DMS53 (cell line): ENCODE measurements at regions not wholly inside any gene's neighbourhood (a gene's known extent, or its start where the extent isn't known, plus 50 kb on each side); places are given as distances from the start of the nearest gene placed in this dataset.

Source experiments
- DNase-seq: peaks from one replicate; lab custom pipeline; 2025; lab: John Stamatoyannopoulos, UW

DNA sequence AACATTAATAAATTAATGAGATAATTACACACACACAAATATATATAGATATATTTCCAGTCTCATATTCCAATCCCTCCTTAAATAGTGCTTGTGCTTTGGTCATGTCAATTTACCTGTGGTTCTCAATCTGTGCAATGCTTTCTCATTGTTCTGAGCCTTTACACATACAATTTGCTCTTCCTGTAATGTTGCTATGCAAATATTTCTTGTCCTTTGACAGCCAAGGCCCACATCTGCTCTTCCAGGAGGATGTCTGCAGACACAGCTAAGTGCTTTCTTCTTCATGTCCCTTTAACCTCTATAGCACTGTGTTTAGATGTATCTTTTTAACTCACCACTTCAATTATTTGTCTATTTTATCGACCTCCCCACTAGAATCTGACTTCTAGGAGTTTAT, 67.3 kb upstream of the RAPGEF2 start:
- DNase-seq, result peak; percentile 35

DNA sequence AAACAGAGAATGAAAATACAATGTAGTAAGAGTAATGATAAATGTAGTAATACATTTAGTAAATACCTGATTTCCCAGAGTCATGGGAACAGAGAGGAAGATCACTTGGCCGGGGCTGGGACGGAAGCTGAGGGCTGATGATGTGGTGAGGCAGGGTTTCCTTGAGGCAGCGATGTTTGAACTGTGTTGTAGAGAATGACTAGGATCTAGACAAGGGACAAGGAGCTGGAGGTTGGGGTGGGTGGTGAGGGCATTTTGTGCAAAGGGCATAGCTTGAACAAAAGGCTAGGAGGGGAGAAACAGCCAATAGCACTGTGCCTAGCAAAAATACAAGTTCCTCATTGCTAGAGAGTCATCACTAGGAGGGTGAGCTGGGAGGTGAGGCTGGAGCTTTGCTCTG, 64.3 kb upstream of the RAPGEF2 start:
- DNase-seq, result no peak

DNA sequence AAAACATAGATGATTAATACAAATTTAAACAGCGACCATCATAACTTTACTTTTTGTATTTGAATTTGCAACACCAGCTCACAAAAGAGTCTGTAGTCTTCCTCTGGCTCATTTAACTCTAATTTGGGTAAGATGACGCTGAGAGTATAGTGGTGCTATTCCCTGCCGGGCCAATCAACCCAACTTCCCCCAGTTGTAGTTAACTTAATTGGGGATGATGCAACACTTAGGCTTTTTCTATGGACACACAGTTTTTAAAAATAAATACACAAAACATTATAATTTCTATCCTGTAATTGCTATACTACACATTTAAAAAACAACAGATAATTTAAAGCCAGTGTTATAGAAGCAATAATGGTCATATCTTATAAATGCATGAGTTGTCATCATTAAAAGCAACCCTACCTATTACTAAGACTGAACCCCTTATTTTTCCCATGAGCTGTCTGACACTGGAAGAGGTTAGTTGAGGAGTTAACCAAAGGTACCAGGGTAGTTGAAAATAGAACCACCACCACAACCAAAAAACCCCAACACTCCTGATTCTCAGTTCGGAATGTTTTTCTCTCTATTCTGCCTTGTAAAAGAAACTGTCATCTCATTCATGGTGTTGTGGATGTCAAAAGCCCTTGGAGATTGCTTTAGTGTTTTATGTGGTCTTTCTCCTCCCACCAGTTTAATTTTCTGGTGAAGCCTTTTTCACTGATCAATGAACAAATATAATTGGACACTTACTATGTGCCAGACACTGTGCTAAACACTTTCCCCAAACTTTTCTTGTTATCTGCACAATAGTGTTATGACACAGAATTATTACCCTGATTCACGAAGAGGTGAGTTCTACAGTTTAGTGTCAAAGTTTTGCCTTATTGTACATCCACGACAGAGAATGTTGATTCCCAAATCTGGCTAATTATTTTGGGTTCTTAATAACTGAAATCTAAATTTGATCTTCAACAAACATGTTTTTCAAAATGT, 61.5 kb upstream of the RAPGEF2 start:
- DNase-seq, result no peak

DNA sequence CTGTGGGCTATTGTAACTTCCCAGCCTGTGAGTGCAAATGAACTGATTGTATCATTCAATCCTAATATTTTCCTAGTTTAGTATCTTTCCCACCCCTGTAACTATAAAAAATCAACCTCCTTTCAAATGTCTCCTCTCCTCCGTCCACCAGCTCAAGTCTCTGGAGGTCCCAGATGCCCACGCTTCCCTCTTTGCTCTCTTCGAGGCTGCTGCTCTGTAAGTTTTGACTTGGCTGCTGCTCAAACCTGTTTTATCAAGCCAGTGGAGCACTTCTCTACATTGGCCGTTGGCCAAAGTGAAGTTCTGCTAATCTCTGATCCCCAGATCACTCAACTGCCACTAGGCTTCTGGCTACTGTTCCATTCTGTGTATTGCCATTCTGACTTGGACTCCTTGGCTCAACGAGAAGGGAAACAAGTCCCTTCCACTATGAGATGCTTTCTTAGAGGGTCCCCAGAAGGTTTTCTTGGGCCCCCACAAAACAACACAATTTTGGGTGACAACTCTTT, 60.7 kb upstream of the RAPGEF2 start:
- DNase-seq, result peak; percentile 18

DNA sequence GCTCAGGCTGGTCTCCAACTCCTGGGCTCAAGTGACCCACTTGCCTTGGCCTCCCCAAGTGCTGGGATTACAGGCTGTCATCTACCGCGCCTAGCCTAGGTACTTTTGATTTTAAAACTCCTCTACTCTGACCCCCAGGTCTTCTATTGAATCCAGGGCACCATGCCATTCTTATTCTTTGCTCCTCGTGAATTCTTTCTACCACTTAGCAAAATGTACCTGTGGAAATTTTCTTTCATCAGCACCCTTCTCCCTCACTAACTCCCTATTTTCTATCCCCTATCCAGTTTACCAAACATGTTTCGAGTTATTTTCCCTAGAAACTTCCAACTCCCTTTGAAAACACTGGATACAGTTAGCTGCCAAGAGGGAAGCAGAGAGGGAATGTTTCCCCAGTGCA, 60.0 kb upstream of the RAPGEF2 start:
- DNase-seq, result no peak

DNA sequence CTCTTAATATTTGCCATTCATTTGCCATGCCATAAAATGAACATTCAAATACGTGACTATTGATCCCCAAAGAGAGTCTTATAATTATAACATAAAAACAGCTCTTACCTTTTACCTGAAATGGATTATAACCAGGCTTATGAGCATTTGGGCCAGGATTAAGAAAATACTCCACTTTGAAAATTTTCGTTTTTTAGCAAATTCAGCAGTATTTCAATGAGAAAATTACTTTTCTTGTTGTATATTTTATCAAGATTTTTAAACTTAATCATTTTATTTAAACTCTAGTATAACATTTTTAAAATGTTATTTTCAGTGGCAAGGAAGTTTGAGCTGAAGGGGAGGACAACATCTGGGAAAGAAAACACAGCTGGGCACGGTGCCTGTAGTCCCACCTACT, 59.0 kb upstream of the RAPGEF2 start:
- no peak for DNase-seq

DNA sequence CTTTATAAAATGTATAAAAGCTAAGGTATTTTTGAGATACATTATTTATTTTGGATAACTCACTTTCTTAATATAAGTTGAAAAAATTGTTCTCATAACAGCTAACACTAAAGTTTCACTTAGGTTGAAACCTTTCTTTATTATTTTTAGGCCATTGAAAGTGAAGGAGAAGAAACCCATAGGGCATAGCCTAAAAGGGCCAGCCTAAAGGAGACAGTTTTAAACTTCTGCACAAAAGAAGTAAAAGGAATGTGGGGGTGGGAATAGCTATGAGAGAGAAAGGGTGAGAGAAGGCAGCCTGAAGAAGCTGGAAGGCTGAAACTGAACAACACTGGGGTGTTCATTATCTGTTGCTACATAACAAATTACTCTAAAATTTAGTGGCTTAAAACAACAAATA, 57.6 kb upstream of the RAPGEF2 start:
- no peak for DNase-seq

DNA sequence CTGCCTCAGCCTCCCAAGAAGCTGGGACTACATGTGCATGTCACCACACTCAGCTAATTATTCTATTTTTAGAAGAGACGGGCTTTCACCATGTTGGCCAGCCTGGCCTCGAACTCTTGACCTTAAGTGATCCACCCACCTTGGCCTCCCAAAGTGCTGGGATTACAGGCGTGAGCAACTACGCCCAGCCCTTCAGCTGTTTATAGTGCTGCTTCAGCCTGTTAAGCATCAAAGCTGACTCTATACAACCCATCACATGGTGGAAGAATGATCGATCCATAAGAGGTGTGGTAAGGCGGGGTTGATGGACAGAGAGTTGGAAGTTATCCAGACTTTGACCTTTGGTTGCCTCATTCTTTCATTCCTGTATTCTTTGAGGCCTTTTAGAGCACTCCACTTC, 56.2 kb upstream of the RAPGEF2 start:
- no peak for DNase-seq

DNA sequence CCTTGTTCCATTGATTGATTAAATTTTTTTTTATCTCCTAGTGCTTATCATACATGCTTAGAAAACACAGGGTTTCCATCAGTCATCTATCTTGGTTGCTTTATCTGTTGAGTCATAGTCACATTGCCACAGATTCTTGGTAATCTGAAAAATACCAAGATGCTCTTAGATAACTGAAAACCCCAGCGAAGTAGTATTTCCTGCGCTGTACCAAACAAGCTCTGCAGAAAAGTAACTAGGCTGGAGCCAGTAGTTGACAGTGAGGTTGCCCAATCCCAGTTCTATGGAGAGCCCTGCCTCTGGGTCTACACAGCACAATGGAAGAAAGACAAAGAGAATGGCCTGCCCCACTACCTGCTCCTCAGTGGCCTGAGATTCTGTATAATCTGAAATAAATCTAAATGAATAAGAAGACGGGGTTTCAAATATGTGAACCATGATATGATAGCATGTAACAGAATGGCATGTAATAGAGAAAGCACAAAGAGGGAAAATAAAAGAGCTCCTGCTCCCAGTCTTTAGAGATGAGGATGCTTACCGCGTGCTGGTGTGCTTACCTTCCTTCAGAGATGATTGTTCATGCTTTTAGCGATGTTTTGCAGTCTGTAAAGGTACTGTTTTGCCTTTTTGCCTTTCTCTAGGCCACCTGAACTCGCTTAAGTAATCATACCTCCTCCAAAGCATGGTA, 55.3 kb upstream of the RAPGEF2 start:
- peak; percentile 14 for DNase-seq

DNA sequence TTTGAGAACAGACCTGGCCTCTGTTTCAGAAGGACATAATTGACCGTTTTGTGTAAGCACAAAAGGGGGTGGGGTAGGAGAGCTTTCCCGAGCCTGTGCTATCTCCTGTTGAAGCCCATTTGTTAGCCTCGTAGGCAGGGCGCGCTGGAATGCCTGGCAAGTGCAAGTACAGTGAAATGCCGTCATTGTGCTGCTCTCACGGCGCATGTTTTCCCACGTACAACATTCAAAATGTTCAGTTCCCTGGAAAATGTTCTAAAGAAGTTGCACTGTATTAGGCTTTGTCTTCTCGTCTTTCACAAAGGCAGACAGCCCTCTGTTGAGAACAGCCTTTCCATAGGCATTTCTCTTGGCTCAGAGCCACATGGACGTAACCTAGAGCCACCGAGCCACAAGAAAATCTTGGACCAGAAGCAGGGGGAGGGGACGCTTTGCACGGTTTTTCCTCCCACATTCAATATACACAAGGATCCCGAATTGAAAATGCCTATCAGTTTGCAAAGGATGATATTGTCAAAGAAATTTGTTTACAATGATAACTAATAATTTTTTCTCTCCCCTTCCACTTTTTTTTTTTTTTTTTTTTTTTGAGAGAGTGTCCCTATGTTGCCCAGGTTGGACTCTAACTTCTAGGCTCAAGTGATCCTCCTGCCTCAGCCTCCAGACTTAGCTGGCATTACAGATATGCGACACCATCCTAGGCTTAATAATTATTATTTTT, 54.6 kb upstream of the RAPGEF2 start:
- DNase-seq, result peak; percentile 73

DNA sequence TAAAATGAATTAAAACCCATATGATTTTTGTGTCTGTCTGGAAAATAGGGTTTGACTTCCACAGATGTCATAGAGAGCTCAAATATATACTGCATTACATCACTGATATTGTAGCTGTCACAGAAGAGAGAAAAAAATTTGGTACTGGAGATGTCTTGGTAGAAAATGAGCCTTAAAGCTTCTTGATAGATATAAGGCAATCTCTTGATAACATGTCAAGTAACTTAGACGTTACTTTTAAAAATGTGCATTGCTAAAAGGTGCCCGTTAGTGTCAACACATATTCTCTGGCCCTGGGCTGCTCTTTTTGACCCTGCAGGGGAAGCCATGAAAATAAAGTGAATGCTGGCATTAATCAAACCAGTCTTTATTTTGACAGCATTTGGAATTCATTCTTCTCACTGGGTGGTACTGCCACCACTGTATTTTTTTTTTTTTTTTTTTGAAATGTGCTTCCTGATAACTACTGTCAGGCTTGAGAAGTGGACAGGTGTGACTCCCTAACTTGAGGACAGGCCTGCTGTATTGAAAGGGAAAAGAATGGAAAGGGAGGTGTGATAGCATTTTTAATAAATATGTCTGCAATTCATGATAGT, 53.0 kb upstream of the RAPGEF2 start:
- DNase-seq, result no peak

DNA sequence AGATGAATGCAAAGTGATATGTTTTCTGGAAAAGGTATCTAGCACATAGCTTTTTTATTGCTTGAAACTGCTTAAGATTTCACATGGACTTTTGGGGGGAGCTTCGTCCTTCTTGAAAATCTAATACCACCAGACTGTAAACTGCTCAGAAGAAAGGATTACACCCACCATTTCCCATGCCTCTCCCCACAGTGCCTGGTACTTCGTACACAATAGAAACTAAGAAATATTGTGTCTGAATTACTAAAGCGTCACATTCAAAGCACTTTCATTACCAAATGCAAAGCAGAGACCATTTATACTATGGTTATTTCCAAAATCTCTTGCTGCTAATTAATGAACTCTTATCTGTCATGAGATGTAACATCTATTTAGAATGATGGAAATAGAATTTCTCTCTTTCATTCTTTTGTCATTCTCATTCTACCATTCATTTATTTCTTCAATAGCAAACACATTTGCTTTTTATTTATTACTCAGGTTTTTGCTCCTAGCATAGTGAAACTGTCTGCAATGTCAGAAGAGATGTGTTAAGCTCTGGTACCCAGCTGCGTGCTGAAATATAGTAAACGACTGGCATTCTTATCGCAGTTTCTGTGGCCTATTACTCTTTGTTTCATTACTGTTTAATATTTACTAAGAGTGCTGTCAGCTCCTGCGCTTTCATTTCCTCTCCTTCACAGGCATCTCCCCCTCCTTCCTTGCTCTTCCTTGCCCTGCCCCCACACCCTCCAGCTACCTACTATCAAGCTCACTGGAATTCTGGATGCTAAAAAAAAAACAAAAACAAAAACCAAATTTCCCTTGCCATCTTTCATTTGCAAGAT, 51.4 kb upstream of the RAPGEF2 start:
- DNase-seq, result no peak

DNA sequence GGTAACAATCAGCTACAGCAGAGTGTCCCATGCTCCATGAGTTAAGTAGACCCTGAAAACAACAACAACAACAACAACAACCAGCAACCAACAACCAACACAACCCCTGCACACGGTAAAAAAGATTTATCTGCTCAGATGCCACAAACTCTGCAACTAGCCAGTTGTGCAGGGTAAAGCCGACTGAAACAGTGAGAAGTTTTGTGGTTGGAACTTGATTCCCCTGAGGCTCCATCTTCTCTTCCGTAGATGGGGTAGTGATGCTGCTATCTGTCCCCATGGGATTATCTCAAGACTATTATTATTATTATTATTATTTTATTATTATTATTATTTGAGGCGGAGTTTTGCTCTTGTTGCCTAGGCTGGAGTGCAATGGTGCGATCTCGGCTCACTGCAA, 50.6 kb upstream of the RAPGEF2 start:
- DNase-seq, result no peak
